Fibroblast of pulmonary artery (primary cell): ENCODE measurements at regions not wholly inside any gene's neighbourhood (a gene's known extent, or its start where the extent isn't known, plus 50 kb on each side); places are given as distances from the start of the nearest gene placed in this dataset.

Experiments used
- DNase-seq: peaks from one replicate; pipeline ENCODE4 v3.0.0-alpha.2; 2010; ENCODE audit warnings: low read depth
- H3K4me3 ChIP-seq: replicated peaks from 2 replicates; pipeline ENCODE4 v1.5.1; 2011; ENCODE audit warnings: low read depth, mild to moderate bottlenecking, control low read depth, low read length, moderate library complexity
- TF ChIP-seq, protein P1 (sequence below): IDR thresholded peaks from 2 replicates; pipeline ENCODE4 v1.5.1; 2011; ENCODE audit warnings: mild to moderate bottlenecking, control low read depth, low read length, inconsistent platforms; ENCODE audit errors: missing control alignments

DNA sequence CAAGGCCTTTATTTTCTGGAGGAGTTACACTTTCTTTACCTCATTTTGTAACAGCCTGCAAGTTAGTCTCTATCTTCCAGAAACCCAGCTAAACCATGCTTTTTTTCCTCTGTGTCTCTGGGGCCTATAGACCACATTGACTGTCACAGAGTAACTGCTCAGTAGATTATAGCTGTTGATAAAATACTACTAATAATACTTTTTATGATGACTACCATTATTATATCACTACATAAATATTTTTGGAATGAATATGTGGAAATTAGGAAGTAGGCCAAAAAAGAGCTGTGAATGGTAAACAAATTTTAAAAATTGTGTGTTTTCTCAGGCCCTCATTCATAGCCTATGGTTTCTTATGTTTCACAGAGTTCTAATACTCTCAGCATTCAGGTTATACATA lies 233.1 kb upstream of the USP24 start:
- DNase-seq: no peak
- no peak overlapping the region for H3K4me3 ChIP-seq

DNA sequence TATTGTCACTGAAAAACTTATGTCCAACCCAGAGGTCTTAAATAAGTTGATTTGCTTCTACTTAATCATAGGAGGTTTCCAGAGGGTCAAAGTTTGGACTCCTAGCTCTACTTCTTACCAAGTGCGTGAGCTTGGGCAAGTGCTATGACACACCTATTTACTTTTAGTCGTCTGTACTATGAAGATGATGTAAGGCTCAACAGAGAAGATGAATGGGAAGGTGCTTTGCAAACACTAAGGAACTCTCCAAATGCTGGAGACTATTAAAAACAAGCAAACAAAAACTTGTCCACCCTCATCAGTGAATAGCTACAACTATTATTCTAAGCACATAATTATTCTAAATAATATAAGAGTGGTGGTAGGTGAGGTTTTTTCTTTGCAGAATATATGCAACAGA lies 232.3 kb upstream of the USP24 start:
- DNase-seq: no peak
- no peak overlapping the region for H3K4me3 ChIP-seq
- TF ChIP-seq, protein P1, sequence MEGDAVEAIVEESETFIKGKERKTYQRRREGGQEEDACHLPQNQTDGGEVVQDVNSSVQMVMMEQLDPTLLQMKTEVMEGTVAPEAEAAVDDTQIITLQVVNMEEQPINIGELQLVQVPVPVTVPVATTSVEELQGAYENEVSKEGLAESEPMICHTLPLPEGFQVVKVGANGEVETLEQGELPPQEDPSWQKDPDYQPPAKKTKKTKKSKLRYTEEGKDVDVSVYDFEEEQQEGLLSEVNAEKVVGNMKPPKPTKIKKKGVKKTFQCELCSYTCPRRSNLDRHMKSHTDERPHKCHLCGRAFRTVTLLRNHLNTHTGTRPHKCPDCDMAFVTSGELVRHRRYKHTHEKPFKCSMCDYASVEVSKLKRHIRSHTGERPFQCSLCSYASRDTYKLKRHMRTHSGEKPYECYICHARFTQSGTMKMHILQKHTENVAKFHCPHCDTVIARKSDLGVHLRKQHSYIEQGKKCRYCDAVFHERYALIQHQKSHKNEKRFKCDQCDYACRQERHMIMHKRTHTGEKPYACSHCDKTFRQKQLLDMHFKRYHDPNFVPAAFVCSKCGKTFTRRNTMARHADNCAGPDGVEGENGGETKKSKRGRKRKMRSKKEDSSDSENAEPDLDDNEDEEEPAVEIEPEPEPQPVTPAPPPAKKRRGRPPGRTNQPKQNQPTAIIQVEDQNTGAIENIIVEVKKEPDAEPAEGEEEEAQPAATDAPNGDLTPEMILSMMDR: no peak

More for the DNA sequence above, 233.1 kb upstream of the USP24 start:
- TF ChIP-seq, protein P1: no peak

DNA sequence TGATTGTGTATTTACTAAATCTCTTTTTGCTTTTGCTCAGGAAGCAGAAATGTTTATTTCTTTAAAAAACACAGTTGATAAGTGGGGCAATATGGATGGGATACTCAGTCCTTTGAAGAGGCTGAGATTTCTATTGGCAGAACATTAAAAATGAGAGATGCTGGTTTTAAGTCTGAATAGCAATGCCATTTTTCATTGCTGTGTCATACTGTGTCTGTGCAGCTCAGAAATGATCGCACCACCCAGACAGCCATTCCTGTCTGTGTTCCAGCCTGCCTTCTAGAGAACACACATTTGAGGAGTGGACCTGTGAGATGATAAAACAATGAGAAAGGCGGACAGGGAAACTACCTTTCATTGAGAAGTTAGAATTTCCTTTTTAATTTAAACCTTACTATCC lies 231.2 kb upstream of the USP24 start:
- TF ChIP-seq, protein P1: no peak
- no peak for DNase-seq
- H3K4me3 ChIP-seq: no peak overlapping the region

DNA sequence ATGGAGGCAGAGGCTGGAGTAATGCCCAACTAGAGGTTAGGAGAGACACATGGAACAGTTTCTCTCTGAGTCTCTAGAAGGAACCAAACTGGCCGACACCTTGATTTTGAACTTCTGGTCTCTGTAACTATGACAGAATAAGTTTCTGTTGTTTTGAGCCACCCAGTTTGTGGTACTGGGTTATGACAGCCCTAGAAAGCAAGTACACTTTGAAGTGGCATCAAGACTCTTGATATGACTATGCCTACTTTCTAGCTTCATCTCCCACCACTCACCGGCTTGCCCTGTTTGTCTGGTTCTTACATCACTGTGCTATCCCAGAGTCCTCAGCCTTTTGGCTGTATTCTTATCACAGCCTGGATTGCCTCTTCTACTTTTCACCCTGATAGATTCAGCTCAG lies 230.3 kb upstream of the USP24 start:
- TF ChIP-seq, protein P1: no peak
- no peak overlapping the region for H3K4me3 ChIP-seq
- no peak for DNase-seq

DNA sequence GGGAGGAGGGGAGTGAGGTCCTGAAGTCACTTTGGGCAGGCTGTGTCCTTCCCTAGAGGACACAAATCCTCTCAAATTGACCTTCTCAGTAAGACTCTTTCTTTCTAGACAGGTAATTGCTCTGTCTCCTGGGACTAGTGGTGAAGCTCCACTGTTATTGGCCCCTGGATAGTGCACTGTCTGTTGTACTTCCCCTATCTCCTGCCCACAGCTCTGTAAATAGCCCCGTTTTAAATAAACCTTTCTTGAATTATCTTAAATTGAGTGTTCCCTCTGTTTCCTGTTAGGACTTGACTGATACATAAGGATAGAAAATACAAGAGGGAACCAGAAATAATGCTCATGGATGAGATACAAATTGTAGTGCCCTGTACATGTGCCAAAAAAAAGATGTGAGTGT lies 229.5 kb upstream of the USP24 start:
- TF ChIP-seq, protein P1: no peak
- no peak for DNase-seq

DNA sequence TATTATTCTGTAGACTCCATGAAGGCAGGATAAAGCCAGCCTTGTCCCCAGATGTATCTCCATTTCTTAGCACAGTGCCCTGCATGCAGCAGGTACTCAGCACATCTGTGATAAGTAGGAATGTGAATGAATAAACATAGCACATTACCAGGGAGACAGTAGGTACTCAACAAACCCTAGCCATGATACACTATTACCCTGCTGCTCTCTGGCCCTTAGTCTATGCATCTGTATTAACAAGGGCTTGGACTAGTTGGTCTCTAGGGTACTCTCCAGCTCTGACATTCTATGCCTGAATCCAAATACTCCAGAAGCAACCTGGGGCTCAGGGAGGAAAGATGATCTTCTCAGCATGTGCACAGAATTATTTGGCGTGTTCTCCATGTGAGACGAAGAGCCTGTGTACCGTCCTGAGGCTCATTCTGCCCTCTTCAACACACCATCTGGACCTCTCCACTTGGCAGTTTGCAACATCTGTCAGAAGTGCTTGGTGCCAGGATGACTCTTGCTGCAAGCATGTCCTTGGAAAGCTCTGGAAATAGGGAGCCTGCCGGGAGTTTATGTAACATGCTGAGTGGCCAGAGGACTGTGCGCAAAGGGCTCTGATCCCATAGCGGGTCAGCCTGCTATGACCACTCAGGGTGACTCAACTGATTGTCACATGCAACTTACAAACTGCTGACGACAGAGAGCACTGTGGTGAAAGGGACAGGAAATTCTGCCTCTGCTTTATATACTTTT lies 228.2 kb upstream of the USP24 start:
- TF ChIP-seq, protein P1: no peak
- peak; percentile 98 for DNase-seq

More for the DNA sequence above, 229.5 kb upstream of the USP24 start:
- no peak overlapping the region for H3K4me3 ChIP-seq

DNA sequence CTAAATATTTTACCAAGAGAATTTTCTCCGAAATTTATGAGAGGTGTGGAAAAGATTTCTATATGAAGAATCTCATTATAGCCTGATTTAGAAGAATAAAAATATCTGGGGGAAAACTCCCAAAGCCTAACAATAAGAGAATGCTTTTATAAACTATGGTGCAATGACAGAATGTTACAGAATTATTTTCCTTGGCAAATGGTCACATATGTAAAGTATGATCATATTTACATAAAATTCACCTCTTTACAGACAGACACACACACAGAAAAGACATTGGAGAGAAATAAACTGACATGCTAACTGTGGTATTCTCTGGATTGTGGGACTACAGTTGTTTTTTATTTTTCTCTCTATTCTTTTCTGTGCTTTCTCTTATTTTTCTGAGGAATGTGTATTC lies 226.3 kb upstream of the USP24 start:
- TF ChIP-seq, protein P1: no peak
- H3K4me3 ChIP-seq: no peak overlapping the region
- DNase-seq: peak; percentile 36

More for the DNA sequence above, 228.2 kb upstream of the USP24 start:
- no peak overlapping the region for H3K4me3 ChIP-seq
